ENCODE measurements at regions not wholly inside any gene's neighbourhood (a gene's known extent, or its start where the extent isn't known, plus 50 kb on each side); places are given as distances from the start of the nearest gene placed in this dataset.
"Not testable (repeated sequence)": the region's sequence is repeated elsewhere in the genome, so short reads cannot be mapped to it uniquely, and the experiment has no call there.

- DNase-seq (ENCODE audit: low read depth in 2 of 3, low spot score in 2 of 3): no peak
Measured at GRCh38 chr2:64936809-64937208, 52.4 kb upstream of the SLC1A4 start.

GRCh38 chr2:64937314-64937686 lies 51.9 kb upstream of the SLC1A4 start:
- not testable (repeated sequence) for DNase-seq (ENCODE audit: low read depth in 2 of 3, low spot score in 2 of 3)

GRCh38 chr2:64937687-64938491 lies 51.3 kb upstream of the SLC1A4 start:
- DNase-seq (ENCODE audit: low read depth in 2 of 3, low spot score in 2 of 3): no peak

- DNase-seq (ENCODE audit: low read depth in 2 of 3, low spot score in 2 of 3): no peak
Measured at GRCh38 chr2:64938607-64939285, 50.5 kb upstream of the SLC1A4 start.

- DNase-seq (ENCODE audit: low read depth in 2 of 3, low spot score in 2 of 3): no peak
Measured at GRCh38 chr2:64939332-64939917, 49.8 kb upstream of the SLC1A4 start.
